GM19372 (cell line): ENCODE measurements at regions not wholly inside any gene's neighbourhood (a gene's known extent, or its start where the extent isn't known, plus 50 kb on each side); places are given as distances from the start of the nearest gene placed in this dataset.
"Not testable (repeated sequence)": the region's sequence is repeated elsewhere in the genome, so short reads cannot be mapped to it uniquely, and the experiment has no call there.

Experiments
- ATAC-seq: cut with Tn5 transposase; IDR thresholded peaks from one replicate; pipeline ENCODE4 v1.9.1; 2021; ENCODE audit warnings: mild to moderate bottlenecking, low read depth, moderate library complexity; ENCODE audit not compliant: unreplicated experiment

DNA sequence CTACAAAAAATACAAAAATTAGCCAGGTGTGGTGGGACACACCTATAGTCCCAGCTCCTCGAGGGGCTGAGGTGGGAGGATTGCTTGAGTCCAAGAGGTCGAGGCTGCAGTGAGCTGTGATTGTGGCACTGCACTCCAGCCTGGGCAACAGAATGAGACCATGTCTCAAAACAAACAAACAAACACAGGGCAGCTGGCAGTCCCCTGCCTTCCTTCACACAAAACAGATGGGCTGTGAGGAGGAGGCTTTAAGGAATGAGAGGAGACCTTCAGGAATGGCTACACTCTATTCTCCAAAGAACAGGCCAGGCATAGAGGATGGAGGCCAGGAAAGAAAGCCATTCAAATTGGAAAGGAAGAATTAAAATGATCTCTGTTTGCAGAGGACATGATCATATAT lies 65.6 kb upstream of the MAML3 start:
- ATAC-seq = no peak

DNA sequence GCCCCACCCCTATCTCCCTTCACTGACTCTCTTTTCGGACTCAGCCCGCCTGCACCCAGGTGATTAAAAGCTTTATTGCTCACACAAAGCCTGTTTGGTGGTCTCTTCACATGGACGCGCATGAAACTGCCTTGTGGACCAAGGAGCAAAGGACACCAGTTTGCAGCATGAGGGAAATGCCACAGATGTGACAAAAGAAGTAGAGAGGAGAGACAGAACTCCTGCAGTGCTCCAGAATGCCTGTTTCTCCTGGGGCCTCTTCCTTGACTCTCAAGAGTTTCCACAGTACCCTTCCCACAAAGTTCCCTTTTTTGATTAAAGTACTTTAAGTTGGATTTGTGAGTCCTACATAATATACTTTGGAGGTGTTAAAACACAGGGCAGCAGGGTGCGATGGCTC lies 65.1 kb upstream of the MAML3 start:
- ATAC-seq = not testable (repeated sequence)

DNA sequence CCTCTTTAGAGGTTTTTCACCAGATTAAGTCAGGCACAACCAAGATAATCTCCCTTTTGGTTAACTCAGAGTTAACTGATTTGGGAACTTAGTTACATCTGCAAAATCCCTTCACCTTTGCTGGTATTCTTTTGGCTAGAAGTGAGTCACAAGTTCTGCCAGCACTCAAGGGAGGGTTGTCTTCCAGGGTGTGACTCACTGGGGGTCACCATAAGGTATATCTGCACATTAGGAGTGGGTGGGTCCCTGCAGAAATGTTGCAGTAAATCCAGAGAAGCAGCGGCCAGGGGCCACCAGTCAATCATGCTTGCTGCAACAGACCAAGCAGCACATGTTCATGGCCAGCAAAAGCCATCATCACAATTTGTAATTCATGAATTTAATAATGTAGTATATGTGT lies 59.8 kb upstream of the MAML3 start:
- ATAC-seq = no peak

DNA sequence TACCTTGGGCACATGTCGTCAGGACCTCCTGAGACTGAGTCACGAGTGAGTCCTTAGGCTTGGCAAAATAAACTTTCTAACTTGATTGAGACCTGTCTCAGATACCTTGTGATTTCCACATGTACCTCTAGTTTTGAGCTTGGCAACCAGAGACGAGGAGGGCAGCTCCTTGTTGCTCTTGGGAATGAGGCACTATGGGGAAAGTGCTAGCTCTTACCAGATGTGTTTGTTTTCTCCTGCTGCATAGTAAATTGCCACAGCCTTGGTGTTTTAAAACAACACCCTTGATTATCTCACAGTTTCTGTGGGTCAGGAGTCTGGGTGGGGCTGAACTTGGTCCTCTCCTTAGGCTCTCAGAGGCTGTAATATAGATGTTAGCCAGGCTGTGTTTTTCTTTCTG lies 59.1 kb upstream of the MAML3 start:
- no peak for ATAC-seq

DNA sequence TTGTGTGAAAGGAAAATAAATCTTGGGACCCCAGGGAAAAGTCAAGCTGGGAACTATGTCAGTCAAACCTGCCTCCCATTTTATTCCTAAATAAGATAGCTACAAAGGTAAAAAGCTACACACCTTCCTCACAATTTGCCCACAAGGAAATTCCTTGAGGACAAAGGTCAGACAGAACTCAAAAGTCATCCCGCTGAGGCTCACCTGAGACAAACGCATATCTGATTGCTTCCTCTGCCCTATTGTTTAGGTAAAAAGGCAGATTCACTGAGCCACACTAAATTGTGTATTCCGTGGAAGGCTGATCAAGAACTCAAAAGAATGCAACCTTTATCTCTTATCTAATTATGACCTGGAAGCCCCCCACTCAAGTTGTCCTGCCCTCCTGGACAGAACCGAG lies 58.7 kb upstream of the MAML3 start:
- no peak for ATAC-seq

DNA sequence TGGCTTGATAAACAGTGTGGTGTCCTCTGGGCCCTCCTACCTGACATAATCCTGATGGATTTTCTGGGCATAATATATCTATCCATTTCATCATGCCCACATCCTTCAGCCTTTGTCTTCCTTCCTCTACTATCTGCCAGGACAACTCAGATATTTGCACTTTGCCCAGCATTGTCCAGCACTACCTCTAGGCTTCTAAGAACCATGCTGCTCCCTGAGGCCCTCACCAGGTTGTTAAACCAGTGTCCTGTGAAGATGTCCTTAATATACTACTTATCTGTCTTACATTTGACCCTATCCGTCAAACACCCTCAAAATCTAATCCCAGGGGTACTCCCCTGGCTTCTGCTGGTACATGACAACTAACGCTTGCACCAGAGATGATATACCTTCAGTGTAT lies 58.2 kb upstream of the MAML3 start:
- ATAC-seq = no peak

DNA sequence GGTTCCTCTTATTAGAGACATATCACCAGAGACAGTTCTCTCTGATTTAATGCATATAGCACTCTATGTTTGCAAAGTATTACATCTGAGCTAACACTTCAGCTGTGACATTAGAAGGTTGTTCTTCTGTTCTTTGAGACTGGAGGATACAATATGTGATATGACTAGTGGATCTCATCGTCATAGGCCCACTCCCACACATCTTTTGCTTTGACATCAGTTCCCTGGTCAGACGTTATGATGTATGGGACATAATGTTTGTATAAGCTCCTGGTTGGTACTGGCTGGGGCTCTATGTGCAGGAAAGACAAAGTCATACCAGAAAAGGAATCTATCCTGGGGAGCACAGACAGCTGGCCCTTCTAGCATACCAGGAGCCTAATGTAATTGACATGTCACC lies 57.7 kb upstream of the MAML3 start:
- ATAC-seq = no peak

DNA sequence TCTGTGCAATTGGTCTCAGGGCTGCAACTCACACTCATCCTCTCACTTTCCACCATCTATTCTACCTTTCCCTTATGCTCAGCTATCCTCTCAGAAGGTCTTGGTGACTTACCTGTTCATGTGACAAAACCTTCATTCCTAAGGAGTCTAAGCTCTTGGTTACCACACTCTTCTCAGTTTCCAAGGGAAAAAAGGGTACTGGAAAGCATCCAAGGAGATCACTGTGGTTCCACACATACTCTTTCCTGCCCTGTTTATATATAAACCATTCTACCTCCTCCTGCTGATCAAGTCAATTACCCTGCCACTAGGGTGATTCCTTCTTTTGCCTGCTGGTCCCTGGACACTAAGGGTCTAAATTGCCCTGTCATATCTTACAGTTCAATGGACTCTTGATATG lies 57.2 kb upstream of the MAML3 start:
- no peak for ATAC-seq

DNA sequence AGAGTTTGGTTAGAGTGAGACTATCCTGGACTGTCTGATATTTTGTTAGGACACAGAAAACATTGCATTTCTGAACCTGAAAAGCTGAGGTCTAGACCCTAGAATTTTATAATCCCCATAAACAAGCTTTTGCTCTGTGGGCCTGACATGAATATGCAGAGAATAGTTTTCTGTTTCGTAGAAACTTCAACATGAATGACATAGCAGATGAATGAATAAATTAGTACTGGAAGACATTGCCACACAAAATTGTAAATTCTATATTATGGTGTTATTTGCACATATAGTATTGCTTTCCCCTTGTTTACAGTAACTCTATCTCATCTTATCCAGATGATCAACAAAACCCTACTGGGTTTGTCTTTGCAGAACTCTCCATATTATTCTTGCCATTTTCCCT lies 54.9 kb upstream of the MAML3 start:
- ATAC-seq = no peak
